Parathyroid adenoma (tissue), 2 donors: ENCODE measurements at regions not wholly inside any gene's neighbourhood (a gene's known extent, or its start where the extent isn't known, plus 50 kb on each side); places are given as distances from the start of the nearest gene placed in this dataset.

ENCODE experiments used
- H2AFZ ChIP-seq: fragments of 300-600 bp; sonication (generic); one replicate; pipeline ENCODE4 v1.7.0; 2017; ENCODE audit warnings: antibody characterized with exemption, mild to moderate bottlenecking
- H3K27ac ChIP-seq: fragments of 300-600 bp; sonication (generic); one replicate; pipeline ENCODE4 v1.7.0; 2017
- H3K27me3 ChIP-seq: fragments of 300-600 bp; sonication (generic); one replicate; pipeline ENCODE4 v1.7.0; 2017; ENCODE audit warnings: low read length; ENCODE audit not compliant: control insufficient read depth, insufficient read depth
- H3K36me3 ChIP-seq: fragments of 300-600 bp; sonication (generic); one replicate; pipeline ENCODE4 v1.7.0; 2017; ENCODE audit warnings: low read length; ENCODE audit not compliant: control insufficient read depth, insufficient read depth
- H3K4me1 ChIP-seq: fragments of 300-600 bp; sonication (generic); one replicate; pipeline ENCODE4 v1.7.0; 2017; ENCODE audit warnings: control low read depth
- H3K4me2 ChIP-seq: fragments of 300-600 bp; sonication (generic); one replicate; pipeline ENCODE4 v1.7.0; 2017; ENCODE audit warnings: low read length
- H3K4me3 ChIP-seq: fragments of 300-600 bp; sonication (generic); one replicate; pipeline ENCODE4 v1.7.0; 2017; ENCODE audit warnings: low read depth, low read length
- H3K79me2 ChIP-seq: fragments of 300-600 bp; sonication (generic); one replicate; pipeline ENCODE4 v1.7.0; 2017; ENCODE audit warnings: control low read depth
- H3K9ac ChIP-seq: fragments of 300-600 bp; sonication (generic); one replicate; pipeline ENCODE4 v1.7.0; 2017; ENCODE audit warnings: mild to moderate bottlenecking
- H3K9me3 ChIP-seq: fragments of 300-600 bp; sonication (generic); one replicate; pipeline ENCODE4 v1.7.0; 2017; ENCODE audit warnings: low read length; ENCODE audit not compliant: control insufficient read depth
- CTCF ChIP-seq: fragments of 300-600 bp; sonication (generic); IDR thresholded peaks from one replicate; pipeline ENCODE4 v1.7.0; 2017; ENCODE audit warnings: antibody characterized with exemption, mild to moderate bottlenecking
- donor health status: primary hyperparathyroidism.

DNA sequence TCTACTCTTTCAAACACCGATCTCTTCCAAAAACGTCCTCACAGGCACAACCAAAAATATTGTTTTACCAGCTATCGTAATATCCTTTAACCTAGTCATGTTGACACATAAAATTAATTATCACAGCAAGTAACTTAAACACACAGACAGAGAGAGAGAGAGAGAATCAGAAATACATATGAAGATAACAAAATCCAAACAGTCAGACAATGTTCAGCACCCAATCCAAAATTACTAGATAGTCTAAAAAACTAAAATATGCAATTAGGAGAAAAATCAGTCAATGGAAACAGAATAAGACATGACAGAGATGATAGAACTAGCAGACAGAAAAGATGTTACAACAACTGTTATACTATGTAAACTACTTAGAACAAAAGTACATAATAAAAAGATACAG is 537.7 kb downstream of the LMO4 start:
- no peak overlapping the region for H2AFZ ChIP-seq
- no peak for TF ChIP-seq CTCF
- H3K4me2 ChIP-seq: no peak overlapping the region

DNA sequence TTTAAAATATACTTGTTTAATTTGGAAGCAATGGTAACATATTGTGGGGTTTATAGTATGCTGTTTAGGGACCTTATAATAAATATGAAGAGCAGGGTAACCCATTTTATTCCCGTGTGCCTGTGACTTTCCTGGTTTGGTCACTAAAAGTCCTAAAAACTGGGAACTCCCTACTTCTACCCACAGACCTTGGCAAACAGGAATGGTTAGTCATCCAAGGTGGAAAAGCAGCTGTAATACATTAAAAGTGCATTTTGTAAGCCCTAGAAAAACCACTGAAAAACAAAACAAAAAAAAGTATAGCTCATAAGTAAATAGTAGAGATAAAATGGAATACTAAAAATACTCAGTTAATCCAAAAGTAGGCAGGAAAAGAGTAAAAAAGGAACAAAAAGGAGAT is 538.9 kb downstream of the LMO4 start:
- Histone ChIP-seq H3K27me3 (no peaks in the 10 kb centered on the region), H3K27ac (no peak overlapping the region), H3K4me3 (no peak overlapping the region), H3K4me2 (no peak overlapping the region), H2AFZ (no peak overlapping the region), H3K79me2 (no peaks in the 10 kb centered on the region), H3K9me3 (no peaks in the 10 kb centered on the region), H3K4me1 (no peaks in the 10 kb centered on the region), H3K9ac (no peak overlapping the region), H3K36me3 (no peaks in the 10 kb centered on the region)
- no peak for TF ChIP-seq CTCF

More for the DNA sequence above, 537.7 kb downstream of the LMO4 start:
- H3K79me2 ChIP-seq: no peaks in the 10 kb centered on the region
- H3K36me3 ChIP-seq: no peaks in the 10 kb centered on the region
- no peak overlapping the region for H3K4me3 ChIP-seq
- no peaks in the 10 kb centered on the region for H3K9me3 ChIP-seq
- H3K27ac ChIP-seq: no peak overlapping the region
- no peaks in the 10 kb centered on the region for H3K27me3 ChIP-seq
- H3K4me1 ChIP-seq: no peaks in the 10 kb centered on the region
- H3K9ac ChIP-seq: no peak overlapping the region

DNA sequence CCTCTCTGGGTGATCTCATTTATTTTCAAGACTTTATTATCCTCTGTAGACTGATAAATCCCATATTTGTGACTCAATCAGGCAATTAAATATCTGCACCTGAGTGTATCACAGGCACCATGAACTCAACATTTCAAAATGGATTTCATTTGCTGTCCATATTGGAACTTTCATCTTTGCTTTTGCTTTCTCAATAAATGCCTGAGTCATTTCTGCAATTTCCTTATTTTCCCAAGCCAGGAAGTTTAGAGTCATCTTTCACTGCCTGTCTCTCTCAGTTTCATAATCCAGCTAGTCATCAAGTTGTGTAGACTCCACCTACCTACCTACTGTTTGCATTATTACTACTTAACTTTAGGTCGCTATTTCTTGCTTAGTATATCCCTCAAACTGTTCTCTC is 540.9 kb downstream of the LMO4 start:
- Histone ChIP-seq H3K4me1 (no peaks in the 10 kb centered on the region), H3K27ac (no peak overlapping the region), H3K36me3 (no peaks in the 10 kb centered on the region), H3K79me2 (no peaks in the 10 kb centered on the region), H3K9ac (no peak overlapping the region), H2AFZ (no peak overlapping the region), H3K9me3 (no peaks in the 10 kb centered on the region), H3K4me3 (no peak overlapping the region), H3K4me2 (no peak overlapping the region), H3K27me3 (no peaks in the 10 kb centered on the region)
- no peak for TF ChIP-seq CTCF

GRCh38 chr1:87872189-87872588 is 543.5 kb downstream of the LMO4 start:
- TF ChIP-seq CTCF: no peak
- no peak overlapping the region for H3K9ac ChIP-seq
- no peaks in the 10 kb centered on the region for H3K27me3 ChIP-seq
- H3K36me3 ChIP-seq: no peaks in the 10 kb centered on the region
- H3K79me2 ChIP-seq: no peaks in the 10 kb centered on the region
- no peak overlapping the region for H2AFZ ChIP-seq
- no peaks in the 10 kb centered on the region for H3K4me1 ChIP-seq
- no peaks in the 10 kb centered on the region for H3K9me3 ChIP-seq
- H3K27ac ChIP-seq: no peak overlapping the region
- H3K4me2 ChIP-seq: no peak overlapping the region
- no peak overlapping the region for H3K4me3 ChIP-seq

DNA sequence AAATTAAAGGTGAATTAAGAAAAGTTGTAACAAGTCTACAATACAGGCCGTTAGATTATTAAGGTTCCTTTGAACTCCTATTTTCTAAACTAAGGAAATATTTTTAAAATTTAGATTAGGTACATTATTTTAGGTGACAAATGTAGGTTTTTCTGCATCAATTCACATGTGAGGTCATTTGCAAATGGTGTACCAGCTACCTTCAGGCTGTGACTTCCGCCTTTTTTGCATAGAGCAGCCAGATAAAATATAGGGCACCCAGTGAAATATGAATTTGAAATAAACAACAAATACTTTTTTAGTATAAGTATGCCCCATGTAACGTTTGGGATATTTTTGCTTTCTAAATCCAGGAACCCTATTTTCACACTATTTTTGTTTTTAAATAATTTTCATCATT is 544.0 kb downstream of the LMO4 start:
- H2AFZ ChIP-seq: no peak overlapping the region
- no peaks in the 10 kb centered on the region for H3K36me3 ChIP-seq
- no peak for TF ChIP-seq CTCF
- H3K79me2 ChIP-seq: no peaks in the 10 kb centered on the region
- H3K4me2 ChIP-seq: no peak overlapping the region
- H3K27me3 ChIP-seq: no peaks in the 10 kb centered on the region
- no peak overlapping the region for H3K4me3 ChIP-seq
- H3K4me1 ChIP-seq: no peaks in the 10 kb centered on the region
- H3K9me3 ChIP-seq: no peaks in the 10 kb centered on the region
- H3K9ac ChIP-seq: no peak overlapping the region
- no peak overlapping the region for H3K27ac ChIP-seq
